Stimulated activated CD8-positive, alpha-beta memory T cell treated with anti-CD3 and anti-CD28 coated beads, Interleukin-7, amount 100 ng/mL, for 4 hours (primary cell): ENCODE measurements at regions not wholly inside any gene's neighbourhood (a gene's known extent, or its start where the extent isn't known, plus 50 kb on each side); places are given as distances from the start of the nearest gene placed in this dataset.
"Not testable (repeated sequence)": the region's sequence is repeated elsewhere in the genome, so short reads cannot be mapped to it uniquely, and the experiment has no call there.

Experiments
- DNase-seq, 2 donors: peaks; one replicate each; pipeline ENCODE4 v3.0.0-alpha.2; 2020; ENCODE audit warnings: low read depth in 2 of 2

- DNase-seq = no peak
These were observed 185.2 kb downstream of the SHOX2 start for GRCh38 chr3:157920822-157921700.

DNA sequence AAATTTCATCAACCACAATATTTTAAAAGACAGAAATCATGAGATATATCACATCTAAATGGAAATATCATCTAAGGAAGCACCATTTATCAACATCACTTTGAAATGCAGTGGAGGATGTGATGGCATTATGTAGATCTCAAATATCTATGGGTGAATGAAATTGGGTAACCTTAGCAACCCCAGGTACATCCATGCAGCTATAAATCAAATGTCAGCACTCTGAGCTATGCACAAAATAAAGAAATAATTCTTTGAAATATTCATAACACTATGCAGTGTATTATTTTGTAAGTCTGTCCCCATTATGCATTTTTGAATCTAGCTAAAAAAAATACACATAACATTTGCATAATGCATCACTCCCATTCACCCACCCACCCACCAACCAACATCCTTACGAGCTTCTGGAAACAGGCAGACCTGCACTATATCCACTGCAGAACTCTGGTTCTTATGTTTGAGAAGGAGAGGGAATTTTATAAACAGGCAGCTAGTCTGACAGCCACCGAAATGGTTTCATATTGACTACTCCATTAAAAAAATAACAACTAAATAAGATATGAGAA lies 186.8 kb downstream of the SHOX2 start:
- DNase-seq = no peak

DNA sequence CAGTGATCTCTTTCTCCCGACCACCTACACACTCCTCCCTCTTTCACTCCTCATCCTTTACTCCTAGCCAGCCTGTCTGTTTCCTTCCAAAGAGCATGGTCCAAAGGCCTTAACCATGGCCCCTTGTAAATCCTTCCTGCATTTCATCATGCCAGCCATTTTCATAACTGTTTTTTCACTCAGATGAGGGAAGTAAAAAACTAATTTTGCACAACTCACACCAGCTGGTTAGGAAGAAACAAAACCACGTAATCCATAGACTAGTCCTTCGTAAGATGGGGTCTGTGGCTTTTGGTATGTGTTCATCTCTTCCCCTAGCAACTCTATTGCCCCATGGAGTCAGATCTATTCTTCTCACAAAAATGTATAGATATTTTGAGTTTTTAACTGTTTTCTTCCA lies 187.8 kb downstream of the SHOX2 start:
- no peak for DNase-seq

GRCh38 chr3:157916672-157917071 lies 189.5 kb downstream of the SHOX2 start:
- DNase-seq = no peak

- DNase-seq = no peak
These were observed 191.3 kb downstream of the SHOX2 start for GRCh38 chr3:157914882-157915281.

GRCh38 chr3:157913741-157914150 lies 192.5 kb downstream of the SHOX2 start:
- DNase-seq = no peak

DNA sequence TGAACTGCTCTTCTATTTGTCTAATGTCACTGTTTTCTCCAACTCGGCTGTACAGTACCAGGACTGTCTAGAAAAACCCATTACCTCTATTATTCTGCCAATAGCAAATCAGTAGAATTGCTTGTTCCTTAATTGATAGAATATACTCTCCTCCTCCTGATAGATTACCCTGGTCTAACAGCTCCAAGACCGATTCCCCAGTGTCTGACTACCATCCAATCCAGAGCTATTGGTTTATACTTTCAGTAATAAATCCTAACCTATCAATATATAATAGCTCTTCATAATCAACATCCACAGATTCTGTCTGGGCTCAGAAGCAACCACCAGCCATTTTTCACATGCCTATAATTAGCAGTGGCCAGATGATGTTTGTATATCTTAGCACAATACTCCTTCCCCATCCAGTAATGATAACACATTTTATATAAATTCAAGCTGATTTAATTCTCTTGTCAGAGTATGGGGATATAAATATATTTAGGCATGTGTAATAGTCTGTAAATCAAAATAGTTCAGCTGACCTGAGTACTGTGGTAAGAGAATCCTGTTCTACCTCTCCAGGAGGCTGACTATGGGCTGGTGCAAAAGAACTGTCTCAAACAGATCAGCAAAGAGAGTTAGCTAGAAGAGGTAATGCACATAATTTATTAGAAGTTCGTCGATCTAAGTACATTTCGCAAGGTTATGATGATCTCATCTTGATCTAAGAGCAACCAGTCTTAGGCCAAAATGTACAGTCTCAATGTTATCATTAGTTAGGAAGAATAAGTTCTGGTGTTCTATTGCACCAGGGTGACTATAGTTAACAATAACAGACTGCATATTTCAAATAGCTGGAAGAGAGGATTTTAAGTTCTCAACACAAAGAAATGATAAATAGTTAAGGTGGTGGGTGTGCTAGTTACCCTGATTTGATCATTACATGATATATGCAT lies 193.4 kb downstream of the SHOX2 start:
- DNase-seq = no peak

GRCh38 chr3:157906627-157907026 lies 199.6 kb downstream of the SHOX2 start:
- no peak for DNase-seq

- DNase-seq = no peak
These were observed 200.3 kb downstream of the SHOX2 start for GRCh38 chr3:157905885-157906284.

DNA sequence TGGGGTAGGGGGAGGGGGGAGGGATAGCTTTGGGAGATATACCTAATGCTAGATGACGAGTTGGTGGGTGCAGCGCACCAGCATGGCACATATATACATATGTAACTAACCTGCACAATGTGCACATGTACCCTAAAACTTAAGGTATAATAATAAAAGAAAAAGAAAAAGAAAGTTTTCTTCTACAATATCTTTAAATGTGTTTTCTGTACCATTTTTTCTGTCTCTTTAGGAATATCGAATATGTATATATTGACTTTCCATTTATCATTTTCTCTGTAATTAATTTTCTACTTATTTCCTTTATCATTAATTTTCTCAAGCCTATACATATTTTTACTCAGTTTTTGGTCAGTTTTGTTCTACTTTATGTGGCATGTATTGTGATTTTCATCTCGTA lies 203.5 kb downstream of the SHOX2 start:
- not testable (repeated sequence) for DNase-seq

DNA sequence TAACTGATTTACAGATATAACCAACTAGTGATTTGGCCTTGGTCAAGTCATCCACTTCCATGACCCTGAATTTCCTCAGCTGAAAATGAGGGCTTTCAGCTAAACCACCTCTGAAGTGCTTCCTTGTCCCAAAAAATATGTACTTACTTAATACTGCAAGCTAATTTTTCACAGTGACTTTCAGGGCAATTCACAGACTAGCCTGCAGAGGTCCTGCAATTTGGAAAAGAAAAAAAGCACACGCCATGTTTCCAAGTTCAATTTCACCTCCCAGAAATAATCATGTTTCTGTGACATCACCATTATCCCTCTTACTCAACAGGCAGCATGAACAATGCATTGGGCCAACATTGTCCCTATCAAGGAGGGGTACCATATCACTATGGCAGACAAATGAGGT lies 218.2 kb downstream of the SHOX2 start:
- no peak for DNase-seq

DNA sequence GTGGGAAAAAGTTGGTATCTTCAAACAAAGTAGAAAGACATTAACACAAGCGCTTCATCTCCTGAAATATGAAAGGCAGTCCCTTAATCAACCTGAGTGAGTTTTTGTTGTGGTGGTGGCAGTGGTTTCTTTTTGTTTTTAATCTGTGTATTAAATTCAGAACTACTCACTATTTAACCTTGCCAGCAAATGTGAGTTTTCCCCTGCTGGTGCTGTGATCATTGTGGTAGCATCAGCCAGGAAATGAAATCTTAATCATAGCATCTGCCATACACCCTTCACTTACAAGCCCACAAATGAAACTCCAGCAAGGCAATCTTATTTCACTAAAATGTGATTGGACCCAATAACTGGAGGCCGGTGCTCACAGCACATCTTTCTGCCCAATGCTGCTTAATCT lies 229.7 kb downstream of the SHOX2 start:
- no peak for DNase-seq

GRCh38 chr3:157872902-157873301 lies 233.3 kb downstream of the SHOX2 start:
- no peak for DNase-seq

- no peak for DNase-seq
These were observed 234.3 kb downstream of the SHOX2 start for GRCh38 chr3:157871838-157872460.

DNA sequence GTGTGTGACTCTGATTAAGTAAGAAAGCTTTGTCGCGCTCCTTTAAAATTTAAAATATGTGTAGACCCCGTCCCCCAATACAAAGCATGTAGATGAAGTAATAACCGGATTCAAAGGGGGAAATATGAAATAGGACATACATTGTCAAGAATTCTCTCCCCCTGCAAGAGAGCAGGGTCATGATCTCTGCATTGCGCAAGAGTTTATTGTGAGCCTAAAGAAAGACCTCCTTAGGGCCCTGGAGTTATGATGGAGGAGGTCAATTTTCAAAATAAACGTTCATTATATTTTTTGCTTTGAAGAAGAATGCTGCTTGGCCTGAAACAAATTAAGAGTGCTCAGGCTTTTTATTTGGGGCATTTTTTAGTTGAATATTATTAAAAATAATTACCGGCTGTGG lies 235.0 kb downstream of the SHOX2 start:
- DNase-seq = no peak

DNA sequence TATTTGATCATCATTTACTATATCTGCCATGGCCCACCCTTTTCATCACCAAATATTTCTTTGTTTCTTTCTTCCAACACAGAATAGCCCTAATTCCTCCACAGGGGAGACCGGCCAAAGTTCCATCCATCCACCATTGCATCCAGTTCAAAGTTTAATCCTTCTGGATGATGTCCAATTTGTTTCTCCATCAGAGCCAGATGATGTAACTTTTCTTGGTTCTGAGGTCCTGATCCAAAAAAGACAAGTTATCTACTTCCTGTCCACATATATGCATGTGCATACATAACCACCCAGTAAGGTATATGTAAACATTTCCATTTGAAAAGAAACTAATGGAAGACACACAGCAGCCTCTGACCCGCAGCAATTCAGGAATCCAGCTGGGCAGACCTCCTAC lies 237.3 kb downstream of the SHOX2 start:
- no peak for DNase-seq

DNA sequence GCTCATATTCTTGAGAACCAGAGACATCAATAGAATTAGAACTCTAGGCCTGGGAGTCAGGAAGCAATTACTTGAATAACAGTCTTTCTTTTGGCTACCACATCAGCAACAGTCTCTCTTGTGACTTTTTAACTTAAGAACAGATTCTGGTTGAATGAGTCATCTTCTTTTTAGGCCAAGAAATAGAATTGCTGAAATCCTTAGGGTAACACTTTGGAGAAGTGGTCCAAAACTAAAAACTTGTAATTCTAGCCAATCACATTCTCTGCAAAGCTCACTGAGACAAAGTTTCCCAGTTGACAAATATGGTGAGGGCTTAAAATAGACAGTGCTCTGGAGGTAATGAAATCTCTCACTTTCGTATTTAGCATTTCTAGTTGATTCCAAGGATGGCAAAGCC lies 238.0 kb downstream of the SHOX2 start:
- DNase-seq = no peak

GRCh38 chr3:157865352-157866000 lies 240.7 kb downstream of the SHOX2 start:
- DNase-seq = no peak

DNA sequence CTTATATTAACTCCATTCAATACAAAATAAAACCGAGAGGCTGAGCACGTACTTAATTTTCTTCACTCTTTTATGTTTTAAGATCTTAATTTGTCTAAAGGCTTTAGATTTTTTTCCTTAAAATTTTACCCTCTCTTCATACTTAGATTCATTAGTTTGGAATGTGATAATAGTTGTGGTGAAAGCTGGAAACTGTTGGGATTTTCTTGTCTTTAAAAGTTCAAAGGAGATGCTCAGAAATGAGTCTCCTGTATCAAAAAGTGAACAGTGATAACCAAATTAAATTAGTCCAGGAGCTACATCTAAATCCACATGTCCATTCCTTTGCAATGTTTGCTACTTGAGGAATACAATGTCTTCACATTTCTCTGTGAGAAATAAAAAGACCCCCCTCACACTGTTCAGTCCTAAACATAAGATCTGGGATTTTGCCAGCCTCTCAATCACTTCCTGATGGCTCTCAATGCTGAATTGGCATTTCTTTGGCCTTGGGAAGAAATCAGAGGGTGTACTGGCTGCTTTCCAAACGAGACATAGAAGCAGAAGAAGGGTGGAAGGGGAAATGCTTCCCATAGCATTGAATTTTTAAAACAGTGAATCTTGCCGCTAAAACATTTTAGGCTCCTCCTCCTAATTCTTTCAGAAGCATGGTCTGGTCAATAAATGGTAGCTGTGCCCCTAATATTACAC lies 245.0 kb downstream of the SHOX2 start:
- DNase-seq = no peak

DNA sequence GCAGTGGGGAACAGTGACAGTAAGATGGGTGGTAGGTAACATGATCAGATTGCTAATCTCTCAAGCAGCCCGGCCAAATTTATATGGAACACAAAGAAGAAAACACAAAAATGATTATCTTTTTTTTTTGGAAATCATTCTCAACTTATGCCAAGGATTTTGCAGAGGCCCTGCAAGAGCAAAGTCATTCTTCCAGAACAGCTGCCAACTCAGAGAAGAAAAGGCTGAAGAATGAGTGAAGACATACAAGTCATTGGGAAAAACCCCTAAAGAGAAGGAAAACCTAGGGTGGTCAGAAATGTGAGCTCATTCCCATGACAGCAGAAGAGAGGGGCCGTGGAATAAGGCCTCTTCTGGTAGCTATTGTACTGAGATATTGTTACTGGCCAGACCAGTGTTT lies 246.7 kb downstream of the SHOX2 start:
- no peak for DNase-seq

GRCh38 chr3:157858821-157859220 lies 247.4 kb downstream of the SHOX2 start:
- DNase-seq = no peak
